A549 (cell line): ENCODE measurements at regions not wholly inside any gene's neighbourhood (a gene's known extent, or its start where the extent isn't known, plus 50 kb on each side); places are given as distances from the start of the nearest gene placed in this dataset.

Source experiments
- CTCF ChIP-seq: fragments of >200 bp; sonication (Bioruptor Twin); formaldehyde crosslinking; IDR thresholded peaks from 3 replicates; pipeline ENCODE4 v1.5.1; 2016
- JUN ChIP-seq, 2 experiments: fragments of >200 bp; sonication (Bioruptor Twin); formaldehyde crosslinking; IDR thresholded peaks; 2 replicates in 1 of 2; 3 replicates in 1 of 2; pipeline ENCODE4 v1.6.1; 2016 to 2017
- POLR2A ChIP-seq: IDR thresholded peaks from 2 replicates; pipeline ENCODE4 v1.6.1; 2012; ENCODE audit warnings: mild to moderate bottlenecking, low read length
- ZNF302 ChIP-seq: fragments of 250-450 bp; sonication (Bioruptor Pico); IDR thresholded peaks from 2 replicates; pipeline ENCODE4 v1.9.0; 2021; ENCODE audit warnings: inconsistent platforms, mild to moderate bottlenecking, moderate library complexity

GRCh38 chr7:47047384-47047783, 534.5 kb downstream of the TNS3 start:
- TF ChIP-seq ZNF302 (CRISPR knock-in tag) (no peak), POLR2A (no peak), JUN (IDR thresholded peaks at IDR 0.05) (no peak), CTCF (no peak)
